HL-60/S4 (cell line): ENCODE measurements at regions not wholly inside any gene's neighbourhood (a gene's known extent, or its start where the extent isn't known, plus 50 kb on each side); places are given as distances from the start of the nearest gene placed in this dataset.
"Not testable (repeated sequence)": the region's sequence is repeated elsewhere in the genome, so short reads cannot be mapped to it uniquely, and the experiment has no call there.

ENCODE experiments used
- in situ Hi-C: fragments of 300-500 bp; cut with MboI; formaldehyde crosslinking; loops from 2 replicates; pipeline ENCODE4 v1.14.3; 2022; ENCODE audit warnings: low sequenced_read_pairs

DNA sequence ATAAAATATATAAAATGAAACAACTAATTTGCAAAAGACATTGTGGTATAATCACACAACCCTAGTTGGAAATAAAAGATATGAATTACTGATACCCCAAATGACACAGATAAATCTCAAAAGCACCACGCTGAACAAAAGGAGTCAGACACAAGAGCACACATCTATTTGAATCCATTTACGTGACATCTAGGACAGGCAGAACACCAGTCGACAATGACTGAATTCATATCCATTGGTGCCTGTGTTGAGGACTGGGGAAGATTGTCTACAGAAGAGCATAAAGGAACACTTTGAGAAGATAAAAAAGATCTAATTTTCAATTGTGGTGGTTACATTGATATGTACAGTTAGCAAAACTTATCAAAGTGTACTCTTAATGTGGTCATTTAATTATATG is 874.1 kb downstream of the LTN1 start:
- in situ Hi-C loops, result no loop called here

DNA sequence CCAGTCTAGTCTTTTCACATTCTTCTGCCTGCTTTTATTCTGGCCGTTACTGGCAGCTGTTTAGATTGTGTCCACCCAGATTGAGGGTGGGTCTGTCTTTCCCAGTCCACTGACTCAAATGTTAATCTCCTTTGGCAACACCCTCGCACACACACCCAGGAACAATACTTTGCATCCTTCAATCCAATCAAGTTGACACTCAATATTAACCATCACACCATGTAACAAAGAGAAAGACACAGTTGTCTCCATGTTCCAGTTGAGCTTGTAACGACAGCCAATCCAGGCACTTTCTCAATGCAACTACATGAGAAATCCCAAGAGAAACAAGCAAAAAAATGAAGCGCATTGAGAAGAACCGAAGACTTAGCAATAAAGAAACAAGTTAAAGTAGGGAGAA is 877.7 kb downstream of the LTN1 start:
- in situ Hi-C loops, result not testable (repeated sequence)

DNA sequence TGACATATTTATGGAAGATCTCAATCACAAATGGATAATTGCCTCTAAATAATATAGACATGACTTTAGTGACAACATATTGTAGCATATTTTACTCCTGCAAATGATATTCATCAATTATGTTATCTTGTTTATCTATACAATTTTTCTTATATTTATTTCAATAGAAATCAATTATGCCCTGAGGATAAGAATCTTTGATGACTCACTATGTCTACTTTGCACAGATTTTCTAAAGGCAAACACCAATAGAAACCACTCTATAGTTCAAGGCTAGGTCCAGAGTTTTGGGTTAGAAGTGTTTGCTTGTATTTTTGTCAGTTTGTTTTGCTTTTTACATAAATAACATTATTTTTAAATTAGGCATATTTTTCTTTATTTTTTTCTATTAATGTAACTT is 879.0 kb downstream of the LTN1 start:
- in situ Hi-C loops, result no loop called here

DNA sequence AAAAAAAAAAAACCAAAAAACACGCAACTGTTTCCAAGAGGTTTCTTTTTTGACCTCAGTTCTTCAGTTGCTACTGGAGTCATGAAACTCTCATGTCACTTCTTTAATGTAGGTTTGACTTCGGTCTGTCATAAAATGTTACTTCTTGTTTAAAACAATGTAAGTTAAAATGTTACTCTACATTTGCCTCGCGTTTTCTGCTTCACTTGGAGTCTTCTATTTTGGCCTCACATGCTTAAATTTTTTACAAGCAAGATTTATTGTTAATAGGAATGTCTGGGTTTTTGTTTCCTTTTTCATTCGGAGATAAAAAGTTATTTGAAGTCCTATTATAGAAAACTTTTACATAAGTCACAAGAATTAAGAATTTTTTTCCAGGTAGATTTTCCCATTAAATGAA is 880.2 kb downstream of the LTN1 start:
- in situ Hi-C loops, result no loop called here

DNA sequence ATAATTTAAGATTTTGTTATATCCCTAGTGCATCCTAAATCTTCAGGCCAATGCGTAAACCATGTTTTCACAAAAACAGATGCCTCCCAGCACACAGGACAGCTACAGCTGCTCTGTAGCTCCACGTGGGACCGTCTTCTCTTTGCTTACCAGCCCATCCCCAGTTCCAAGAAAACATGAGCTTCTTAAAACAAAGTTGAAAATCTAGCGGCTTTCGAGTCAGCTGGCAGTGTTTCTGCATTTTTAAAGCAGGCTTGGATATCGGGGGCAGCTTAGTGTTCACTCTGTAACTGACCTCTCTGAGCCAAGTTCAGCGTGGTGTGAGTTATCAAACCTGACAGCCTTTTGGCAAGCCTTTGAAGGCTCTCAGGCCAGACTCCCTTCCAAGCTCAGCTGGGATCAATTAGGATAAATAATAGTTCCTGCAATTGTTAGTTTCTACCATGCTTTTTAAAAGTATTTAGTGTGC is 881.5 kb downstream of the LTN1 start:
- in situ Hi-C loops, result no loop called here

DNA sequence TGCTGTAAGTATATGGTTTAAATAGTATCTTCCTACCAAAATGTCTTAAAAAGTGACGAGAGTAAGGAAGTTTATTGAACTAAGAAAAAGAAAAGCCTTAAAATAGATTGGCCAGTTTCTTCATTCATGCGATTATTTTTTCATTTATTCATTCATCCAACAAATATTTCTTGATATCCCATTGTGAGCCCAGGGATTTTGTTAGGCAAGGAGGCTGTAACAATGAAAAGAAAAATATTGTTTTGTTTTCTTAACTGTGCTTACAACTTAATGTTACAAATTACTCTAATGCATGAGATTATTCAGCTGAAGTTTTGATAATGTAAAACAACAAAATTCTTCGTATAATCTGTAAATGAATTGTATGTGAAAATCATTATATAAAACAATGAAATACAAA is 882.0 kb downstream of the LTN1 start:
- in situ Hi-C loops, result no loop called here

DNA sequence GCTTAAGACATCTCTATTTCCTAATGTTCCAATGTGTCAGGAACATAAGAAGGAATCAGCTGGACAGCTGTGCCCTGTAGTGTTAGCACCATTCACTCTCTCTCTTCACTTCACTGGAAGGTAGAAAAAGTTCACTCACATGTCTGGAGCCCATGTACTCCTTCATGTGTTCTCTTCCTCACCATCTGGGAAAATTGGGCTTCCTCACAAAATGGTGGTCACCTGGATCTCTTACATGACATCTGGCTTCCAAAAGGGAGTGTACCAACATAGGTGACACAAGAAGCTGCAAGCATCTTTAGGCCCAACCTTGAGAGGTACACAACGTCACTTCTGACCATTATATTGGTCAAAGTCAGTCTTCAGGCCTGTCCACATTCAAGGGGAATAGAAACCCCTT is 882.6 kb downstream of the LTN1 start:
- in situ Hi-C loops, result no loop called here

DNA sequence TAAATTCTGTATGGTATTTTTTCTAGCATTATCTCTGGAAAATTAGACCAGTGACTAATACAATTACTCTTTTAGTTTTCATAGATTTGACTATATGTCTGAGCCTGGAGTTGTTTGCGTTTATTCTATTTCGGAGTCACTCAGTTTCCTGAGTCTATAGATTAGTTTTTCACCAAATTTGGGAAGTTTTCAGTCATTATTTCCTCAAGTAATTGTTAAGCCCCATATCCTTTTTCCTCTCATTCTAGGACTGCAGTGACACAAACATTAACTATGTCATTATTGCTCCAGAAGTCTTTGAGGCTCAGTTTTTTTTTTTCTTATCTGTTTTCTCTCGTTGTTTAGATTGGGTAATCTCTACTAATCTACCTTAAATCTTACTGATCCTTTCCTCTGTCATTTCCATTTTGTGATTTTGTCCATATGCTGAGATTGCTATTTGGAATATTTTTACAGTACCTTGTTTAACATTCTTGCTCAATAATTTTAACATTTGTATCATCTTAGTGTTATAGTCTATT is 886.2 kb downstream of the LTN1 start:
- in situ Hi-C loops, result no loop called here

DNA sequence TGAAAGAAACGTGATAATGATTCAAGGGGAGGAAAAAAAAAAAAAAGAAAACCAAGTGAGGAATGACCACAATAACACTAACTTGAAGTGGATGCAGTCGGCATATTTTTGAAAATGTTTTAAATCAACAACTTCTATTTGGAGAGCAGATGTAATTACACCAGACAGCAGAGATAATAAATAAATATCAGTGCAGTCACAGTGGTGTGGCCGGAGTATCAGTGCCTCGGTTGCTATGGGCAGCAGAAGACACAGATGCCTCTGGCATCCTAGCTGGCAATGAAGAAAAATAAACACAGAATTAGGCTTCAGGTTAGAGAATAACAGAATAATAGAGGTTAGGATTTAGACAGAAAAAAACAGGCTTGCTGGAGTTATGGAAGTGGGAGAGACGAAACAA is 888.3 kb downstream of the LTN1 start:
- in situ Hi-C loops, result no loop called here

DNA sequence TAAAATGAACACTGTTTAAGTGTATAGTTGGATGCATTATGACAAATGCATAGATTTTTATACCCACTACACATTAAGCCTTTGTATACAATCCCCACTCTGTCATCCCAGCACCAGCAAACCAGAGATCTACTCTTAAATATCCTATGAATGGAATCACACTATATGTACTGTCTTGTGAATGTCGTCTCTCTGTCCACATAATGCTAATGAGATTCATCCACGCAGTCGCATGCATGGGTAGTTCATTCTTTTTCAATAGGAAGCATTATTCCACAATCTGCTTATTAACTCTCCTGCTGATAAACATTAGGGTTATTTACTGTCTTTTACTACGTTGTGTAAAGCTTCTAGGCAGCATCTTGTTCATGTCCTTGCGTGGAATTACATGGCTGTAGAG is 892.3 kb downstream of the LTN1 start:
- in situ Hi-C loops, result no loop called here

DNA sequence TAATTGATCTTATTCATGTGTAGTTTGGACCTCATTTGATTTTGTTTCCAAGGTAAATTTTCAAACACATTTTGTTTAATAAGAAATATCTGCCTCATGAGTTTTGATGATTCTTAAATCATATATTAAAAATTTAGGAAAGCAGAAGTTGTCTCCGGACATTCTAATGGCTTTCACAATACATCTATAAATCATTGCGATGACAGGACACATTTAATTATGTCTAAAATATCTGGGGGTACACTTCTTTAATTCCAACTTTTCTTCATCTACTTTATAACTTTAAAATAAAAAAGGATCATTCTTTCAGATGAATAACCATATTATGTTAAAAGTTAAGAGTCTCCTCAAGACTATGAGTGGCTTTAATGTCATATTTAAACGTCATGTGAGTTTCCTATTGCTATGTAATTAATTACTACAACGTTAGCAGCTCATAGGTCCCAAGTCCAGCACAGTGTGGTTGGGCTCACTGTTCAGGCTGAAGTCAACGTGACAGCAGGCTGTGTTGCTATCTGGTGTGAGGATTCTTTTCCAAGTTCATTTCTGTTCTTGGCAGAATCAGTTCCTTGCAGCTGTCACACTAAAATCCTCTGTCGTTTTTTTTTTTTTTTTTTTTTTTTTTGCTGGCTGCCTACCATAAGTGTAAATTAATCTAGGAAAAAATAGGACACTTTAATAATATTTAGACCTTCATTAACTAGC is 893.5 kb downstream of the LTN1 start:
- in situ Hi-C loops, result no loop called here

DNA sequence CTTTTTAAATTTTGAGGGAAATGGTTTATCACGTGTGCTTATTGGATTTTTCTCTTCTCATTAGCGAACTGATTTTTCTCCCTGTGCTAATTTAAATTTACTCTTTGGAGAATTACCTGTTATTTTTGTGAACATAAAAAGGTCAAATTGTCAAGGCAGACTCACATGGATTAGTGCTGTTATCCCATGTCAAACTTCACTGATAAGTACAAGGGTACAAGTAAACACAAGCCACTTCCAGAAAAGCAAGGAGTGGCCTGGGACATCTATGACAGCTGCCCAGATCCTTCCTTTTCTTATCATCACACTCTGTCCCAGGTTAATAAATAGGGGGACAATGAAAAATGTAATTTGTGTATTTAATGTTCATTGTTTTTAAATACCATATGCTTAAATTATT is 901.2 kb downstream of the LTN1 start:
- in situ Hi-C loops, result no loop called here

DNA sequence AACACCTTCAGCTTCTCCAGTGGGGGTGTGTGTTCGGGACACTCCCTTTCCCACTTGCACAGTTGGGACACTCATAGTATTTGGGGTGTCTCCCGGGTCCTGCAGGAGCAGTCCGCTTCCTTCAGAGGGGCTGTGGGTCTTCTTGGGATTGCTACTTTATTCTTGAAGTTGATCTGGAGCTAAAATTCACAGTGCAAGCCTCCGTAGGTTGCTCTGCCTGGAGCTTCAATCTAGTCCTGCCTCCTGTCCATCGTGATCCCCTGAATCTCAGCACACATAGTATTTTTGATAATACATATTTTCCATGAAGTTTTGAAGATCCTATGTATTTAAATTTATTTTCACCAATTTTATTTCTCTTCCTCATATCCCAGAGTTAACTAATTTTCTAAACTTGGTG is 902.1 kb downstream of the LTN1 start:
- in situ Hi-C loops, result no loop called here

DNA sequence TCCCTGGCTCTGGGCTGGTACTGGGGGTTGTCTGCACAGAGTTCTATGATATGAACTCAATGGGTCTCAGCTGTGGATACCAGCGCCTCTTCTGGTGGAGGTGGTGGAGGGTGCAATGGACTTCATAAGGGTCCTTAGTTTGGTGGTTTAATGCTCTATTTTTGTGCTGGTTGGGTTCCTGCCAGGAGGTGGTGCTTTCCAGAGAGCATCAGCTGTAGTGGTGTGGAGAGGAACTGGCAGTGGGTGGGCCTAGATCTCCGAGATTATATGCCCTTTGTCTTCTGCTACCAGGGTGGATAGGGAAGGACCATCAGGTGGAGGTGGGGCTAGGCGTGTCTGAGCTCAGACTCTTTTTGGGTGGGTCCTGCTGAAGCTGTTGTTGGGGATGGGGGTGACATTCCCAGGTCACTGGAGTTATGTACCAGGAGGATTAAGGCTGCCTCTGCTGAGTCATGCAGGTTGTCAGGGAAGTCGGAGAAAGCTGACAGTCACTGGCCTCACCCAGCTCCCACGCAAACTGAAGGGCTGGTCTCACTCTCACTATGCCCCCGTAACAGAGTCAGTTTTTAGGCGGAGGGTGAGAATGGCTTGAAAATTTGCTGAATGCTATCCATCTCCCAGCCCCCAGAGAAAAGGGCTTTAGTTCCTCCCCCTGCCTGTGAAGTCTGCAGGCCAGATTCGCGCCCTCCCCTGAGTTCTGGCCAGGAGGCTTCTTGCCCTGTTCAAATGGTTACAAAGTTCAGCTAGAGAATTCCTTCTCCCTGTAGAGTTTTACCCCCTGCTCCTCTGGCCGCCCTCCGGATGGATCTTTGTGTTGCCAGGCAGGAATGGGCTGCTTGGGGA is 902.9 kb downstream of the LTN1 start:
- in situ Hi-C loops, result no loop called here

DNA sequence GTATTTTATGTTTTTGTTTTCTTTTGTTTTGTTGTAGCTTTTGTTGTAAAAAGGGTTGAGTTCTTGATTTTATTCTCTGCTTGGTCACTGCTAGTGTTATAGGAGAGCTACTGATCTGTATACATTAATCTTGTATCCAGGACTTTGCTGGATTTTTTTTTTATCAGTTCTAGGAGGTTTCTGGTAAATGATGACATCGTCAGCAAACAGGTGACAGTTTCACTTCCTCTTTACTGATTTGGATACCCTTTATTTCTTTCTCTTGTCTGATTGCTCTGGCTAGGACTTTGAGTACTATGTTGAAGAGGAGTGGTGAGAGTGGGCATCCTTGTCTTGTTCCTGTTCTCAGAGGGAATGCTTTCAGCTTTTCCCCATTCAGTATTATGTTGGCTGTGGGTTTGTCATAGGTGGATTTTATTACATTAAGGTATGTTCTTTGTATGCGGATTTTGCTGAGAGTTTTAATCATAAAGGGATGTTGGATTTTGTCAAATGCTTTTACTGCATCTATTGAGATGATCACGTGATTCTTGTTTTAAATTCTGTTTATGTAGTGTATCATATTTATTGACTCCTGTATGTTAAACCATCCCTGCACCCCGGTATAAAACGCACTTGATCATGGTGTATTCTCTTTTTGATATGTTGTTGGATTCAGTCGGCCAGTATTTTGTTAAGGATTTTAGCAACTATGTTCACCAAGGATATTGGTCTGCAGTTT is 905.7 kb downstream of the LTN1 start:
- in situ Hi-C loops, result no loop called here

DNA sequence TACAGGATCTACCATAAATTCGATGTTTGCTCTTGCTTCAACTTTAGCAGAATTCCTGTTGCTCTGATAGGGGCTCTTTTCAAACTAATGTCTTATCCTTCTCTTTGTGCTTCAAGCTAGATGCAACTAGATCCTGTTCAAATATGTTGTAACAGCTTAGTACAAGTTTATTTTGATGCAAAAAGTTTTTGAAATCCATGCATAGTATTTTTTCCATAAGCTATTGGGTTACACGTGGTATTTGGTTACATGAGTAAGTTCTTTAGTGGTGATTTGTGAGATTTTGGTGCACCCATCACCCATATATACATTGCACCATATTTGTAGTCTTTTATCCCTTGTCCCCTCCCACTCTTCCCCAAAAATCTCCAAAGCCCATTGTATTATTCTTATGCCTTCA is 907.7 kb downstream of the LTN1 start:
- in situ Hi-C loops, result no loop called here

DNA sequence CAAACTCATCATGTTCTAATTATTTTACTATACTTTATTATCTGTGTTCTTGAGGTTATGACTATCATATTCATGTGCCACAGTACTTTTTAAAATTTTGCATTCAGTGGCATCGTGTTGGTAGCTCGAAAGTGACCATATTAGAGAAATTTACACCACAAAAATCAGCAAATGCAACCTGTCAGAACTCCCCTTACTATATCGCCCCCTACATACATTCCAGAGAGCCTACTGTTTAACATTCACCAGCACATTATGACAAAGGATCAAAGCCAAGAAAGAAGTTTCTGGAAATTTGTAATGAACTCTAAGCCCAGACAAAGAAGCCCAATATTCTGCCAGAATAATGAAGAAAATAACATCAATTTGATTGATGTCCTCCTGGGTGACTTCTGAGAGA is 909.3 kb downstream of the LTN1 start:
- in situ Hi-C loops, result no loop called here

DNA sequence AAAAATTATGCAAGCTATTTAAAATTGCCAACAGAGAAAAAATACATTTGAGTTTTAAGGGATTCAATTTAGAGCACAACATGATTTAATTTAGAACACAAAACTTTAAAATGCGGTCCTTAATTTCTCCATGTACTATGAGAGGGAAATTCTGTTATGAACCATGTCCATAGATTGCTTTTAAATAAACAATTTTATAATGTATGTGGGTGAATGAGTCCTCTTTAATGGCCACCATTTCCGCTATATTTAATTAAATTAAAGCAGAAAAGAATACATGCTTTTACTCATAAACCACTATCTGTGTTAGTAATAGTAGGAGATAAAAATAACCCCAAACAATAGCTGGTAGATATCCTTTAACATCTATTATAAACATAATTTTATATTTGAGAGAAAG is 914.6 kb downstream of the LTN1 start:
- in situ Hi-C loops, result no loop called here

DNA sequence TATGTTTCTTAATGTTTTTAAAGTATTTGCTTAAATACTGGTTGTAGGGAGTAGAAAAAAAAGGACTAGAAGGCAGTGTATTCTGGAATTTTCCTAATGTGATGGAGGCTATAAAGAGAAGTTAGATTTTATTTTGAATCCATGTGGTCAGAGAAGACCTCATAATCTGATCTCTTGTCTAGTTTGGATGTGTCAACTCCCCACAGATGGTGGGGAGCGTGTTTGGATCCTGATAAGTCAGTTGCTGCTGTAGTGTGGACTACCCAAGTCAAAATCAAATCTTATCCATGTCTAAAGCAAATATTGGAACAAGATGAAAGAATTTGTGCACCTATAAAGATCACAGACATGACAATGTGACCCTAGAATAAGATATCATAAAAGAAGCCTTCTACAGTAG is 918.0 kb downstream of the LTN1 start:
- in situ Hi-C loops, result no loop called here

DNA sequence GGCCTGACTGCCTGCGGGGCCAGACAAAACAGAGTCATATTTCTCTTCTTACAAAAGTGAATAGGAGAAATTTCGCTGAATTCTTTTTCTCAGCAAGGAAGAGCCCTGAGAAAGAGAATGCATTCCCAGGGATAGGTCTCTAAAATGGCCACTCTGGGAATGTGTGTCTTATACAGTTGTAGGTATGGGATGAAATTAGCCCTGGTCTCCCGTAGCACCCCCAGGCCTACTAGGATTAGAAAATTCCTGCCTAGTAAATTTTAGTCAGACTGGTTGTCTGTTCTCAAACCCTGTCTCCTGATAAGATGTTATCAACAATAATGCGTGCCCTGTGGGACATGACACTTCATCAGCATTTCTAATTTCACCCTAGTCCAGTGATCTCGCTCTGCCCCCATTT is 920.1 kb downstream of the LTN1 start:
- in situ Hi-C loops, result no loop called here

DNA sequence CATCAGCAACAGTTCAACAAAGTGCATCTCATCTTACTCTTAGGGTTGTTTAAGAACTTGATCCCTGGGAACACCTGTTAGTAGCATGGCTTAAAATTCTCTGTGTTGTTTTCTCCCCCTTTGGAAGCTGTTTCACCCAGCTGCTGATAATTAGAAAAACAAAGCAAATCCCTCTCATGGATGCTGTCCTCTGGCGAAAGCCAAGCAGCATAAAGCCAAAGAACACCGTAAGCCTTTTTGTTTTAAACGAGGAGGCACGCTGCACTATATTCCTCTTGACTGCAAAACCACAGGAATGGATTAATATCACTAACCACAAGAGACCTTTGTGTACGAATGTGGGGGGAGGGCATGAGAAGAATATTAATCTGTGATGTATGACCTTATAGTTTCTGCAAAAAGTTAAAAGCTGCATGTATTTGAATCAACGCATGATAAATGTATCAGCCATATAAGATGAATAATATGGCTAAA is 923.2 kb downstream of the LTN1 start:
- in situ Hi-C loops, result no loop called here
